ENCODE measurements at regions not wholly inside any gene's neighbourhood (a gene's known extent, or its start where the extent isn't known, plus 50 kb on each side); places are given as distances from the start of the nearest gene placed in this dataset.
A peak's percentile ranks its signal among the peaks of the same experiment; 100 is the strongest.

DNA sequence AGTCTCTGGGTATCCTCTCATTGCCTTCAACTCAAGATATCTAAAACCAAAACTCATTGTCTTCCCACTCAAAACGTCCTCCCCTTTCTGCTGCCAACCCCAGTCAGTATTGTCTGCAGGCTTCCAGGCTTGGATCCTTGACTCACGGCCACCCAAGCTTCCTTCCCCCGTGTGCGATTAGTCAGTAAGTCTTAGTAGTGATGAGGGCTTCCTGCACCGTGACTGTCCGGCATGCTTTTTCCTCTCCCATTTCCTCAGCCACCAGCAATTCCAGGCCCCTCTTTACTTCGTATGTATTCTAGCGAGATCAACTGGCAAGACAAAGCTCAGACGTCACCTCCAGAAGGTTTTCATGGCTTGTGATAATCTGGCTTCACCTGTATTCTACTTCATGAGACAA lies 88.6 kb upstream of the DUSP22 start:
- no peak for DNase-seq (ENCODE audit: low read depth, low spot score)
- 89% methylated on average over 9 of the region's 9 CpGs for WGBS (ENCODE audit: insufficient coverage, insufficient replicate concordance, low lambda C conversion rate, missing lambda C conversion rate)
- ChIA-PET RAD21 (ENCODE audit: unreplicated experiment) (interaction anchor here (1.6 kb wide), 1 partner anchor 14 kb away, joined by 3 read pairs; no protein-coding TSS in a partner anchor), POLR2A (no interaction called here), CTCF (interaction anchor here (1.8 kb wide), 1 partner anchor 14 kb away, joined by 11 read pairs; no protein-coding TSS in a partner anchor), SMC1A (ENCODE audit: uncharacterized antibody, unreplicated experiment) (interaction anchor here (1.2 to 25.0 kb wide), 4 partner anchors 8 to 15 kb away, joined by 3 to 748 read pairs (median 4); no protein-coding TSS in a partner anchor)
- no peak overlapping the region for H3K4me2 ChIP-seq (ENCODE audit: control insufficient read depth, insufficient read depth)
- no peaks in the 10 kb centered on the region for H4K20me1 ChIP-seq (ENCODE audit: control insufficient read depth, insufficient read depth)
- H3K27me3 ChIP-seq (replicated peaks in 1 of 2; ENCODE audit: control insufficient read depth in 2 of 2, insufficient read depth in 2 of 2, low read length in 1 of 2), result no peaks in the 10 kb centered on the region; a peak in 1 of 4 replicates
- H3K36me3 ChIP-seq (ENCODE audit: control insufficient read depth in 2 of 2, insufficient read depth in 2 of 2, low read length in 1 of 2), result no peaks in the 10 kb centered on the region
- no peaks in the 10 kb centered on the region for H3K9me3 ChIP-seq (replicated peaks; ENCODE audit: control insufficient read depth, insufficient read depth, low read length)
- H3K4me3 ChIP-seq, result no peak overlapping the region
- no peak for ATAC-seq
- H3K4me1 ChIP-seq (ENCODE audit: control insufficient read depth, insufficient read depth, low read length), result peaks cover 6% of the 10 kb centered on the region
- H2AFZ ChIP-seq (ENCODE audit: control insufficient read depth, low read depth, low read length), result no peak overlapping the region
- TF ChIP-seq, protein P1, sequence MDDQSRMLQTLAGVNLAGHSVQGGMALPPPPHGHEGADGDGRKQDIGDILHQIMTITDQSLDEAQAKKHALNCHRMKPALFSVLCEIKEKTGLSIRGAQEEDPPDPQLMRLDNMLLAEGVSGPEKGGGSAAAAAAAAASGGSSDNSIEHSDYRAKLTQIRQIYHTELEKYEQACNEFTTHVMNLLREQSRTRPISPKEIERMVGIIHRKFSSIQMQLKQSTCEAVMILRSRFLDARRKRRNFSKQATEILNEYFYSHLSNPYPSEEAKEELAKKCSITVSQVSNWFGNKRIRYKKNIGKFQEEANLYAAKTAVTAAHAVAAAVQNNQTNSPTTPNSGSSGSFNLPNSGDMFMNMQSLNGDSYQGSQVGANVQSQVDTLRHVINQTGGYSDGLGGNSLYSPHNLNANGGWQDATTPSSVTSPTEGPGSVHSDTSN (IDR thresholded peaks at IDR 0.05; ENCODE audit: insufficient replicate concordance, low read depth, low read length), result peak; percentile 46
- no peak for TF ChIP-seq POU2F2 (IDR thresholded peaks at IDR 0.05; ENCODE audit: borderline replicate concordance, low read depth, low read length)
- TF ChIP-seq, protein P2, sequence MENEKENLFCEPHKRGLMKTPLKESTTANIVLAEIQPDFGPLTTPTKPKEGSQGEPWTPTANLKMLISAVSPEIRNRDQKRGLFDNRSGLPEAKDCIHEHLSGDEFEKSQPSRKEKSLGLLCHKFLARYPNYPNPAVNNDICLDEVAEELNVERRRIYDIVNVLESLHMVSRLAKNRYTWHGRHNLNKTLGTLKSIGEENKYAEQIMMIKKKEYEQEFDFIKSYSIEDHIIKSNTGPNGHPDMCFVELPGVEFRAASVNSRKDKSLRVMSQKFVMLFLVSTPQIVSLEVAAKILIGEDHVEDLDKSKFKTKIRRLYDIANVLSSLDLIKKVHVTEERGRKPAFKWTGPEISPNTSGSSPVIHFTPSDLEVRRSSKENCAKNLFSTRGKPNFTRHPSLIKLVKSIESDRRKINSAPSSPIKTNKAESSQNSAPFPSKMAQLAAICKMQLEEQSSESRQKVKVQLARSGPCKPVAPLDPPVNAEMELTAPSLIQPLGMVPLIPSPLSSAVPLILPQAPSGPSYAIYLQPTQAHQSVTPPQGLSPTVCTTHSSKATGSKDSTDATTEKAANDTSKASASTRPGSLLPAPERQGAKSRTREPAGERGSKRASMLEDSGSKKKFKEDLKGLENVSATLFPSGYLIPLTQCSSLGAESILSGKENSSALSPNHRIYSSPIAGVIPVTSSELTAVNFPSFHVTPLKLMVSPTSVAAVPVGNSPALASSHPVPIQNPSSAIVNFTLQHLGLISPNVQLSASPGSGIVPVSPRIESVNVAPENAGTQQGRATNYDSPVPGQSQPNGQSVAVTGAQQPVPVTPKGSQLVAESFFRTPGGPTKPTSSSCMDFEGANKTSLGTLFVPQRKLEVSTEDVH (IDR thresholded peaks at IDR 0.05; ENCODE audit: low read depth, partially characterized antibody), result no peak
- no peak for TF ChIP-seq YY1 (IDR thresholded peaks at IDR 0.05; ENCODE audit: low read depth, low read length)
- TF ChIP-seq SP1 (IDR thresholded peaks at IDR 0.05; ENCODE audit: low read depth, low read length), result no peak
- no peak for TF ChIP-seq BMI1 (IDR thresholded peaks at IDR 0.05; ENCODE audit: borderline replicate concordance)
- no peak for TF ChIP-seq RAD51 (IDR thresholded peaks at IDR 0.05)
- TF ChIP-seq GABPA (IDR thresholded peaks at IDR 0.05; ENCODE audit: low read depth), result no peak
- TF ChIP-seq, protein P3, sequence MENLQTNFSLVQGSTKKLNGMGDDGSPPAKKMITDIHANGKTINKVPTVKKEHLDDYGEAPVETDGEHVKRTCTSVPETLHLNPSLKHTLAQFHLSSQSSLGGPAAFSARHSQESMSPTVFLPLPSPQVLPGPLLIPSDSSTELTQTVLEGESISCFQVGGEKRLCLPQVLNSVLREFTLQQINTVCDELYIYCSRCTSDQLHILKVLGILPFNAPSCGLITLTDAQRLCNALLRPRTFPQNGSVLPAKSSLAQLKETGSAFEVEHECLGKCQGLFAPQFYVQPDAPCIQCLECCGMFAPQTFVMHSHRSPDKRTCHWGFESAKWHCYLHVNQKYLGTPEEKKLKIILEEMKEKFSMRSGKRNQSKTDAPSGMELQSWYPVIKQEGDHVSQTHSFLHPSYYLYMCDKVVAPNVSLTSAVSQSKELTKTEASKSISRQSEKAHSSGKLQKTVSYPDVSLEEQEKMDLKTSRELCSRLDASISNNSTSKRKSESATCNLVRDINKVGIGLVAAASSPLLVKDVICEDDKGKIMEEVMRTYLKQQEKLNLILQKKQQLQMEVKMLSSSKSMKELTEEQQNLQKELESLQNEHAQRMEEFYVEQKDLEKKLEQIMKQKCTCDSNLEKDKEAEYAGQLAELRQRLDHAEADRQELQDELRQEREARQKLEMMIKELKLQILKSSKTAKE (IDR thresholded peaks at IDR 0.05; ENCODE audit: low read depth, poor library complexity, severe bottlenecking), result no peak
- no peak for TF ChIP-seq KAT2A (conservative IDR thresholded peaks at IDR 0.05; ENCODE audit: control insufficient read depth, low read depth, low read length)
- no peak for TF ChIP-seq CREM (IDR thresholded peaks at IDR 0.05; ENCODE audit: low read depth)
- TF ChIP-seq, protein P4, sequence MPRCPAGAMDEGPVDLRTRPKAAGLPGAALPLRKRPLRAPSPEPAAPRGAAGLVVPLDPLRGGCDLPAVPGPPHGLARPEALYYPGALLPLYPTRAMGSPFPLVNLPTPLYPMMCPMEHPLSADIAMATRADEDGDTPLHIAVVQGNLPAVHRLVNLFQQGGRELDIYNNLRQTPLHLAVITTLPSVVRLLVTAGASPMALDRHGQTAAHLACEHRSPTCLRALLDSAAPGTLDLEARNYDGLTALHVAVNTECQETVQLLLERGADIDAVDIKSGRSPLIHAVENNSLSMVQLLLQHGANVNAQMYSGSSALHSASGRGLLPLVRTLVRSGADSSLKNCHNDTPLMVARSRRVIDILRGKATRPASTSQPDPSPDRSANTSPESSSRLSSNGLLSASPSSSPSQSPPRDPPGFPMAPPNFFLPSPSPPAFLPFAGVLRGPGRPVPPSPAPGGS (IDR thresholded peaks at IDR 0.05; ENCODE audit: borderline replicate concordance, insufficient read depth, low read depth, low read length, poor library complexity, severe bottlenecking), result peak; percentile 76
- no peak for TF ChIP-seq FOXK2 (IDR thresholded peaks at IDR 0.05)
- TF ChIP-seq GATAD2B (conservative IDR thresholded peaks at IDR 0.05; ENCODE audit: low read depth), result no peak
- TF ChIP-seq MEF2A (IDR thresholded peaks at IDR 0.05; ENCODE audit: insufficient read depth, low read depth, low read length), result no peak
- no peak overlapping the region for H3K27ac ChIP-seq (ENCODE audit: control insufficient read depth, insufficient read depth)
- FAIRE-seq, result no peak
- H3K79me2 ChIP-seq (ENCODE audit: control insufficient read depth, insufficient read depth, low read length), result no peaks in the 10 kb centered on the region
- no peak overlapping the region for H3K9ac ChIP-seq (ENCODE audit: control insufficient read depth, insufficient read depth, low read length)
- no TSS peak for BruUV-seq (replicated peaks)
- intact Hi-C loops (cut with micrococcal nuclease; ENCODE audit: unreplicated experiment), result no loop called here
- in situ Hi-C loops (cut with MboI), result no loop called here
